SK-N-SH treated with all-trans-retinoic acid at 6 μM for 48 hours (cell line): ENCODE measurements at regions not wholly inside any gene's neighbourhood (a gene's known extent, or its start where the extent isn't known, plus 50 kb on each side); places are given as distances from the start of the nearest gene placed in this dataset.

Source experiments
- ARNTL ChIP-seq: fragments of 450-650 bp; formaldehyde crosslinking; IDR thresholded peaks from 2 replicates; pipeline ENCODE4 v1.5.0; 2020; ENCODE audit warnings: low read depth, mild to moderate bottlenecking, moderate library complexity, borderline replicate concordance
- ISL1 ChIP-seq: fragments of 250-450 bp; sonication (Bioruptor Pico); IDR thresholded peaks from 2 replicates; pipeline ENCODE4 v2.1.2; 2022; ENCODE audit warnings: mild to moderate bottlenecking, moderate library complexity
- TF ChIP-seq, protein P1 (sequence below): fragments of 250-450 bp; sonication (Bioruptor Pico); IDR thresholded peaks from 2 replicates; pipeline ENCODE4 v1.8.0; 2021; ENCODE audit warnings: low read depth, mild to moderate bottlenecking, moderate library complexity, borderline replicate concordance

DNA sequence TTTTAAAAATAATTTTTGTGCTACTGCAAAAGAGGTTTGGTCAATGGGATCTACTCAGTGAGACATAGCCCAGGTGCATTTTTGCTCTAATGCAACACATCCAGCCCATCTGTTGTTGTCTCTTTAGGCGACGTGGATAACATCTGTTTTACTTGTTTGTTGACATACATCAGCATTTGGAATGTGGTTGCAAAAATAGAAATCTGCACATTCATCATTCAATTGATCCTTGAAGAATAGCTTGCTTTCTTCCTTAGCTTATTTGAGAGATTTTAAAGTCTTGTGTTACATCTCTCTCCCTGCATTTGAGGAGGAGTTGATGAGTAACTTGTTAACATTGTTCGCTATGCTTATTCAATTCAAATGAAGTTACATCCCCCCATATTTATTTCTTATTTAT, 1202.3 kb downstream of the NSUN3 start:
- TF ChIP-seq ISL1 (CRISPR knock-in tag) (no peak), ARNTL (CRISPR knock-in tag) (no peak)
- TF ChIP-seq, protein P1, sequence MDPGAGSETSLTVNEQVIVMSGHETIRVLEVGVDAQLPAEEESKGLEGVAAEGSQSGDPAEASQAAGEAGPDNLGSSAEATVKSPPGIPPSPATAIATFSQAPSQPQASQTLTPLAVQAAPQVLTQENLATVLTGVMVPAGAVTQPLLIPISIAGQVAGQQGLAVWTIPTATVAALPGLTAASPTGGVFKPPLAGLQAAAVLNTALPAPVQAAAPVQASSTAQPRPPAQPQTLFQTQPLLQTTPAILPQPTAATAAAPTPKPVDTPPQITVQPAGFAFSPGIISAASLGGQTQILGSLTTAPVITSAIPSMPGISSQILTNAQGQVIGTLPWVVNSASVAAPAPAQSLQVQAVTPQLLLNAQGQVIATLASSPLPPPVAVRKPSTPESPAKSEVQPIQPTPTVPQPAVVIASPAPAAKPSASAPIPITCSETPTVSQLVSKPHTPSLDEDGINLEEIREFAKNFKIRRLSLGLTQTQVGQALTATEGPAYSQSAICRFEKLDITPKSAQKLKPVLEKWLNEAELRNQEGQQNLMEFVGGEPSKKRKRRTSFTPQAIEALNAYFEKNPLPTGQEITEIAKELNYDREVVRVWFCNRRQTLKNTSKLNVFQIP (CRISPR knock-in tag) = no peak
